ENCODE measurements at regions not wholly inside any gene's neighbourhood (a gene's known extent, or its start where the extent isn't known, plus 50 kb on each side); places are given as distances from the start of the nearest gene placed in this dataset.

DNA sequence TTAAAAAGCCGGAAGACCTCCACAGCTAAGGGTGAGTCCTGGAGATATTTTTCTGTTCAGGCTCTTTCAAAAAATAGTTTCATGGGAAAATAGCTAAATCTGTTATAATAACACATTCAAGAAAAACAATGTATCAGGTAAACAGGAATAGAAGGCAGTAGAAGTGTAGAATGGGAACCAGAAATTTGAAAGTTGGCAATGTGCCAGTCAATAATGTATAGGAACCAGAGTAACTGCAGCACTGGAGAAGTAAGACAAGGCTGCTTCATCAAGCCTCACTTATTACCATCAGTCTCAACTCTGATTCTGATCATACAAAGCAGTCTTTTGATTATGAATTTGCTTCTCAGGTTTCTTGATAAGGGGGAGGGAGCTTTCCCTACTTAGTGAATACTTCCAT, 81.4 kb upstream of the VRK2 start:
- TF ChIP-seq ZC3H13 (CRISPR knock-in tag; IDR thresholded peaks at IDR 0.05) = no peak
- no peak for TF ChIP-seq CTCF (CRISPR knock-in tag; IDR thresholded peaks at IDR 0.05)
- no peak for TF ChIP-seq IKZF1 (IDR thresholded peaks at IDR 0.05)
- no peak for TF ChIP-seq YY1 (IDR thresholded peaks at IDR 0.05; ENCODE audit: insufficient read depth, insufficient replicate concordance, low read depth, low read length)
